ENCODE measurements at regions not wholly inside any gene's neighbourhood (a gene's known extent, or its start where the extent isn't known, plus 50 kb on each side); places are given as distances from the start of the nearest gene placed in this dataset.

DNA sequence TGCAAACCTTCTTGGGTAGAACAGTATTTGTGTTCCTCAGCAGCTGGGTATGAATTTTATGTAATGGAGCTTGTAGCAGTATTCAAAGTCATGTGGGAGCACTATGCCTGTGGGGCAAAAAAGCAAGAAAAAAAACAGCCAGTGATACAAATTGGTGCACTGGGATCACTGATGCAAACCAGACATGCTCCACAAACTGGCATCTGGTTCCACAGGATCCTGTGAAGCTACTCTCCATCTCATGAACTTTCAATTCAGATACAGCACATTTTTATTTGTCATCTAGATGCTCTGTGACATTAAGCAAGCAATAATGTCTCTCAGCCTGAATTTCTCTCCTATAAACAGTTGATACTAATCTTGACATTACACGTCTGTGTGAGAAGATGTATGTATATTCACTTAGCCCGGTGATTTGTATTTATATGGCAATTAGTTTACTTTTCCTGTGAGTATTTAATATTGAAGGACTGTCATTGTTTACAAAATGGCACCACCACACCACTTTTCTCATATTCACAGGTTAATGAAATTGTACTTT, 208.5 kb upstream of the GRIA4 start:
- in situ Hi-C loops (cut with MboI) (no loop called here), intact Hi-C loops (cut with micrococcal nuclease) (no loop called here)
- Histone ChIP-seq H3K27me3 (ENCODE audit: control insufficient read depth in 2 of 2, insufficient read depth in 2 of 2, low read length in 2 of 2) (no peaks in the 10 kb centered on the region), H3K9ac (ENCODE audit: insufficient read depth in 1 of 2, low read depth in 2 of 2, low read length in 2 of 2) (no peak overlapping the region), H3K4me3 (no peak overlapping the region), H2AFZ (ENCODE audit: low read depth, low read length) (no peak overlapping the region), H3K79me2 (ENCODE audit: control insufficient read depth, insufficient read depth, low read length) (no peaks in the 10 kb centered on the region), H3K4me2 (ENCODE audit: insufficient read depth, low read length) (no peak overlapping the region), H4K20me1 (replicated peaks; ENCODE audit: control insufficient read depth, insufficient read depth, low read length) (no peaks in the 10 kb centered on the region), H3K4me1 (replicated peaks in 1 of 2; ENCODE audit: control insufficient read depth in 2 of 2, insufficient read depth in 2 of 2, low read length in 2 of 2) (no peaks in the 10 kb centered on the region), H3K9me3 (replicated peaks; ENCODE audit: control insufficient read depth, insufficient read depth, low read depth, low read length) (no peaks in the 10 kb centered on the region; the same call in 1 of the 2 replicates), H3K9me1 (ENCODE audit: control insufficient read depth, insufficient read depth, low read length) (no peaks in the 10 kb centered on the region), H3K36me3 (ENCODE audit: control insufficient read depth, insufficient read depth, low read length) (no peaks in the 10 kb centered on the region), H3K27ac (ENCODE audit: extremely low read depth, low read depth, low read length) (no peak overlapping the region)
- DNase-seq (ENCODE audit: extremely low read depth in 1 of 4, low spot score in 3 of 4) (no peak), ATAC-seq (no peak), FAIRE-seq (no peak)
- ChIA-PET CTCF (ENCODE audit: low intra/inter-chr PET ratio) (no interaction called here), POLR2A (no interaction called here)
- no TSS peak for BruUV-seq (replicated peaks)
- 94% methylated on average over 2 of the region's 2 CpGs for WGBS (ENCODE audit: insufficient coverage, low coverage, missing lambda C conversion rate)
- TF ChIP-seq ZNF263 (CRISPR knock-in tag; IDR thresholded peaks at IDR 0.05; ENCODE audit: borderline replicate concordance), result no peak
- TF ChIP-seq GABPB2 (CRISPR knock-in tag; conservative IDR thresholded peaks at IDR 0.05), result no peak
- no peak for TF ChIP-seq CTCFL (IDR thresholded peaks at IDR 0.05; ENCODE audit: borderline replicate concordance, insufficient read depth, low read depth, low read length, poor library complexity, severe bottlenecking)
- no peak for TF ChIP-seq ZNF778 (CRISPR knock-in tag; IDR thresholded peaks at IDR 0.05)
- TF ChIP-seq TCFL5 (CRISPR knock-in tag; conservative IDR thresholded peaks at IDR 0.05), result no peak
- no peak for TF ChIP-seq EP300 (IDR thresholded peaks at IDR 0.05; ENCODE audit: low read length)
- no peak for TF ChIP-seq NR4A1 (CRISPR knock-in tag; IDR thresholded peaks at IDR 0.05)
- no peak for TF ChIP-seq NR4A1 (tag; IDR thresholded peaks at IDR 0.05)
- no peak for TF ChIP-seq TCF7 (IDR thresholded peaks at IDR 0.05; ENCODE audit: borderline replicate concordance)
- no peak for TF ChIP-seq BRF2 (IDR thresholded peaks at IDR 0.05; ENCODE audit: borderline replicate concordance, insufficient read depth, insufficient read length)
- no peak for TF ChIP-seq ZNF766 (CRISPR knock-in tag; conservative IDR thresholded peaks at IDR 0.05)
- no peak for TF ChIP-seq TRIM28 (IDR thresholded peaks at IDR 0.05)
- no peak for TF ChIP-seq ASH1L (IDR thresholded peaks at IDR 0.05; ENCODE audit: borderline replicate concordance, low read depth, partially characterized antibody)
- TF ChIP-seq YY1 (IDR thresholded peaks at IDR 0.05; ENCODE audit: borderline replicate concordance in 1 of 3, control insufficient read depth in 1 of 3, extremely low read depth in 1 of 3, insufficient read depth in 3 of 3, insufficient read length in 1 of 3, insufficient replicate concordance in 2 of 3, low read depth in 1 of 3, low read length in 2 of 3), result no peak
- TF ChIP-seq TBP (optimal IDR thresholded peaks at IDR 0.05; ENCODE audit: low read depth, low read length), result no peak
- TF ChIP-seq ETV5 (CRISPR knock-in tag; IDR thresholded peaks at IDR 0.05; ENCODE audit: low read depth), result no peak
- no peak for TF ChIP-seq MYBL2 (IDR thresholded peaks at IDR 0.05; ENCODE audit: low read depth)
- TF ChIP-seq MYBL2 (CRISPR knock-in tag; IDR thresholded peaks at IDR 0.05; ENCODE audit: borderline replicate concordance), result no peak
